H9 (cell line): ENCODE measurements at regions not wholly inside any gene's neighbourhood (a gene's known extent, or its start where the extent isn't known, plus 50 kb on each side); places are given as distances from the start of the nearest gene placed in this dataset.

Source experiments
- DNase-seq: peaks from one replicate; pipeline ENCODE4 v3.0.0-alpha.2; 2017
- H2AFZ ChIP-seq: one replicate; pipeline ENCODE4 v1.6.1; 2013; ENCODE audit warnings: mild to moderate bottlenecking, low read length, control low read depth, moderate library complexity
- H2AK5ac ChIP-seq: 2 replicates; pipeline ENCODE4 v1.6.1; 2013; ENCODE audit warnings: low read length, control low read depth, mixed read lengths; ENCODE audit not compliant: insufficient read length
- H2BK120ac ChIP-seq: one replicate; pipeline ENCODE4 v1.6.1; 2013; ENCODE audit warnings: low read depth, mild to moderate bottlenecking, low read length, control low read depth, inconsistent platforms; ENCODE audit not compliant: poor library complexity, severe bottlenecking
- H2BK12ac ChIP-seq: 2 replicates; pipeline ENCODE4 v1.6.1; 2013; ENCODE audit warnings: low read length, control low read depth, mixed read lengths, low read depth; ENCODE audit not compliant: insufficient read length
- H2BK15ac ChIP-seq: 2 replicates; pipeline ENCODE4 v1.6.1; 2013; ENCODE audit warnings: low read depth, low read length, control low read depth
- H2BK20ac ChIP-seq: one replicate; pipeline ENCODE4 v1.6.1; 2013; ENCODE audit warnings: low read depth, mild to moderate bottlenecking, low read length, control low read depth, inconsistent platforms; ENCODE audit not compliant: poor library complexity, severe bottlenecking
- H2BK5ac ChIP-seq: 2 replicates; pipeline ENCODE4 v1.6.1; 2013; ENCODE audit warnings: low read length, control low read depth, mixed read lengths; ENCODE audit not compliant: insufficient read length
- H3K14ac ChIP-seq: 2 replicates; pipeline ENCODE4 v1.6.1; 2013; ENCODE audit warnings: low read length, control low read depth; ENCODE audit not compliant: insufficient read depth
- H3K18ac ChIP-seq: 2 replicates; pipeline ENCODE4 v1.6.1; 2013; ENCODE audit warnings: low read depth, mild to moderate bottlenecking, mixed read lengths, low read length, control low read depth; ENCODE audit not compliant: insufficient read length
- H3K23ac ChIP-seq: 2 replicates; pipeline ENCODE4 v1.6.1; 2013; ENCODE audit warnings: low read length, control low read depth, mixed read lengths, low read depth; ENCODE audit not compliant: insufficient read length
- H3K23me2 ChIP-seq: 2 replicates; pipeline ENCODE4 v1.6.1; 2013; ENCODE audit warnings: low read depth, mild to moderate bottlenecking, mixed read lengths, low read length, control low read depth; ENCODE audit not compliant: insufficient read length, poor library complexity, severe bottlenecking
- H3K27ac ChIP-seq: 2 replicates; pipeline ENCODE4 v1.5.1; 2013; ENCODE audit warnings: low read length, control low read depth, mixed read lengths, low read depth; ENCODE audit not compliant: insufficient read length
- H3K27me3 ChIP-seq: 2 replicates; pipeline ENCODE4 v1.6.1; 2013; ENCODE audit warnings: low read length, control low read depth, inconsistent platforms; ENCODE audit not compliant: insufficient read depth
- H3K4ac ChIP-seq: 2 replicates; pipeline ENCODE4 v1.6.1; 2013; ENCODE audit warnings: low read depth, mild to moderate bottlenecking, control low read depth, inconsistent platforms, low read length, moderate library complexity
- H3K4me1 ChIP-seq: 2 replicates; pipeline ENCODE4 v1.6.1; 2013; ENCODE audit warnings: low read length, control low read depth, inconsistent platforms; ENCODE audit not compliant: insufficient read depth
- H3K4me2 ChIP-seq: 2 replicates; pipeline ENCODE4 v1.6.1; 2013; ENCODE audit warnings: low read length, control low read depth, mixed read lengths; ENCODE audit not compliant: insufficient read length, insufficient read depth
- H3K56ac ChIP-seq: 2 replicates; pipeline ENCODE4 v1.6.1; 2013; ENCODE audit warnings: low read depth, mild to moderate bottlenecking, mixed read lengths, low read length, control low read depth; ENCODE audit not compliant: insufficient read length
- H3K79me1 ChIP-seq: 2 replicates; pipeline ENCODE4 v1.6.1; 2013; ENCODE audit warnings: low read depth, mild to moderate bottlenecking, moderate library complexity, low read length, control low read depth, inconsistent platforms; ENCODE audit not compliant: insufficient read depth, poor library complexity, severe bottlenecking
- H3K79me2 ChIP-seq: 2 replicates; pipeline ENCODE4 v1.6.1; 2013; ENCODE audit warnings: low read length, control low read depth, inconsistent platforms; ENCODE audit not compliant: insufficient read depth
- H3K9ac ChIP-seq: 2 replicates; pipeline ENCODE4 v1.6.1; 2013; ENCODE audit warnings: low read length, control low read depth, mixed read lengths; ENCODE audit not compliant: insufficient read length; ENCODE audit errors: extremely low read depth
- H3K9me3 ChIP-seq: one replicate; pipeline ENCODE4 v1.6.1; 2013; ENCODE audit warnings: low read depth, low read length, inconsistent platforms; ENCODE audit not compliant: control insufficient read depth
- H3T11ph ChIP-seq: one replicate; pipeline ENCODE4 v1.6.1; 2013; ENCODE audit warnings: mild to moderate bottlenecking, low read length, control low read depth, inconsistent platforms
- H4K20me1 ChIP-seq: one replicate; pipeline ENCODE4 v1.6.1; 2013; ENCODE audit not compliant: control insufficient read depth, insufficient read length, insufficient read depth
- H4K5ac ChIP-seq: 2 replicates; pipeline ENCODE4 v1.6.1; 2013; ENCODE audit warnings: low read depth, mild to moderate bottlenecking, mixed read lengths, low read length, control low read depth; ENCODE audit not compliant: insufficient read length
- H4K8ac ChIP-seq: replicated peaks from 2 replicates; pipeline ENCODE4 v1.6.1; 2013; ENCODE audit warnings: low read length, control low read depth, mixed read lengths, low read depth; ENCODE audit not compliant: insufficient read length
- H4K91ac ChIP-seq: 2 replicates; pipeline ENCODE4 v1.6.1; 2013; ENCODE audit warnings: low read depth, mild to moderate bottlenecking, moderate library complexity, mixed read lengths, low read length, control low read depth; ENCODE audit not compliant: insufficient read length
- H3K27ac Mint-ChIP-seq, 3 experiments: 2 replicates in 2 of 3; 3 replicates in 1 of 3; pipeline ENCODE4 v1.8.0; 2020 to 2021; ENCODE audit warnings: mixed read lengths in 3 of 3, mild to moderate bottlenecking in 1 of 3, moderate library complexity in 1 of 3
- H3K27me3 Mint-ChIP-seq: 2 replicates; pipeline ENCODE4 v1.8.0; 2021; ENCODE audit warnings: low read depth, mild to moderate bottlenecking, moderate library complexity, mixed read lengths
- H3K36me3 Mint-ChIP-seq, 3 experiments: 2 replicates in 2 of 3; 3 replicates in 1 of 3; pipeline ENCODE4 v1.8.0; 2020 to 2021; ENCODE audit warnings: low read depth in 3 of 3, mixed read lengths in 3 of 3; ENCODE audit not compliant: insufficient read depth in 1 of 3
- H3K4me1 Mint-ChIP-seq, 2 experiments: 2 replicates each; pipeline ENCODE4 v1.8.0; 2020; ENCODE audit warnings: mixed read lengths in 2 of 2
- H3K4me3 Mint-ChIP-seq, 2 experiments: 2 replicates in 1 of 2; 3 replicates in 1 of 2; pipeline ENCODE4 v1.8.0; 2020 to 2021; ENCODE audit warnings: mild to moderate bottlenecking in 2 of 2, mixed read lengths in 2 of 2, moderate library complexity in 1 of 2
- H3K9me3 Mint-ChIP-seq, 2 experiments: 2 replicates in 1 of 2; 3 replicates in 1 of 2; pipeline ENCODE4 v1.8.0; 2020; ENCODE audit warnings: mild to moderate bottlenecking in 2 of 2, mixed read lengths in 2 of 2, moderate library complexity in 1 of 2
- CTCF ChIP-seq: fragments of 200-600 bp; sonication (generic); conservative IDR thresholded peaks from 3 replicates; pipeline ENCODE4 v1.8.0; 2021; ENCODE audit warnings: antibody characterized with exemption, mild to moderate bottlenecking
- WGBS: extraction: QIAGEN DNeasy Blood & Tissue Kit; methylation state at CpG from one replicate; pipeline ENCODE4 v1.1.7; 2013; ENCODE audit warnings: missing lambda C conversion rate, low lambda C conversion rate, mixed read lengths; ENCODE audit not compliant: insufficient read length; ENCODE audit errors: extremely low coverage; 5-methylcytosine and 5-hydroxymethylcytosine counted together

DNA sequence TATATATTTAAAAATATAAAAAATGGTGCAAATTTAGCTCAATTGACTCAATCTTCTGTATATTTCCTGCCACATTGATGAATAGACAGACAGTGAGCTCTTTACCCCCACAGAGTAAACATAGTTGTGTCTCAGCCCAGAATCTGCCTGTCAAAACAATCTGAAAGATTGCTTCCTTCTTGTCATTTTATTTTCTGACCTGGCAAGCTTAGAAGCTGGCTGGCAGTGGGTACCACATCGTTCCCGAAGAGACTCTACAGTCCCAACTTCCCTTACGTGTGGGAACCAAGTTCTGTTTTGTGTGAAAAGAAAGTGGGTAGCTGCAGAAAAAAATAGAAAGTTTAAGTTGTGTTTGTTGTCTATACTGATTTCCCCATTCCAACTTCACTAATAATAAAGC is 629.3 kb upstream of the NEGR1 start:
- H3K27me3 ChIP-seq, result no peaks in the 10 kb centered on the region
- H4K5ac ChIP-seq, result no peak overlapping the region
- H3T11ph ChIP-seq, result no peak overlapping the region
- Mint-ChIP-seq H3K27me3 (no peaks in the 10 kb centered on the region), H3K27ac (no peak overlapping the region), H3K4me3 (no peak overlapping the region), H3K36me3 (no peaks in the 10 kb centered on the region), H3K9me3 (no peaks in the 10 kb centered on the region), H3K4me1 (peaks cover 9% of the 10 kb centered on the region in 2 experiments)
- H2BK20ac ChIP-seq, result no peak overlapping the region
- H4K8ac ChIP-seq, result no peak overlapping the region
- H3K4me1 ChIP-seq, result no peaks in the 10 kb centered on the region; the same call in 1 of the 2 replicates
- WGBS, result no CpG with 5 or more reads among the region's 3 CpGs
- H2BK15ac ChIP-seq, result no peak overlapping the region
- no peak overlapping the region for H2BK5ac ChIP-seq
- H3K23me2 ChIP-seq, result no peaks in the 10 kb centered on the region
- no peak overlapping the region for H2AK5ac ChIP-seq
- DNase-seq, result no peak
- H3K79me2 ChIP-seq, result no peaks in the 10 kb centered on the region
- H2AFZ ChIP-seq, result no peak overlapping the region
- H3K4ac ChIP-seq, result no peak overlapping the region
- no peak overlapping the region for H2BK12ac ChIP-seq
- no peaks in the 10 kb centered on the region for H4K20me1 ChIP-seq
- no peak overlapping the region for H3K56ac ChIP-seq
- TF ChIP-seq CTCF, result no peak
- no peaks in the 10 kb centered on the region for H3K79me1 ChIP-seq
- no peaks in the 10 kb centered on the region for H3K9me3 ChIP-seq
- H3K4me2 ChIP-seq, result no peak overlapping the region
- H3K23ac ChIP-seq, result no peak overlapping the region
- no peak overlapping the region for H3K27ac ChIP-seq
- no peak overlapping the region for H3K14ac ChIP-seq
- no peak overlapping the region for H3K9ac ChIP-seq
- no peak overlapping the region for H4K91ac ChIP-seq
- no peak overlapping the region for H3K18ac ChIP-seq
- no peak overlapping the region for H2BK120ac ChIP-seq
